ENCODE measurements at regions not wholly inside any gene's neighbourhood (a gene's known extent, or its start where the extent isn't known, plus 50 kb on each side); places are given as distances from the start of the nearest gene placed in this dataset.
"Not testable (repeated sequence)": the region's sequence is repeated elsewhere in the genome, so short reads cannot be mapped to it uniquely, and the experiment has no call there.

DNA sequence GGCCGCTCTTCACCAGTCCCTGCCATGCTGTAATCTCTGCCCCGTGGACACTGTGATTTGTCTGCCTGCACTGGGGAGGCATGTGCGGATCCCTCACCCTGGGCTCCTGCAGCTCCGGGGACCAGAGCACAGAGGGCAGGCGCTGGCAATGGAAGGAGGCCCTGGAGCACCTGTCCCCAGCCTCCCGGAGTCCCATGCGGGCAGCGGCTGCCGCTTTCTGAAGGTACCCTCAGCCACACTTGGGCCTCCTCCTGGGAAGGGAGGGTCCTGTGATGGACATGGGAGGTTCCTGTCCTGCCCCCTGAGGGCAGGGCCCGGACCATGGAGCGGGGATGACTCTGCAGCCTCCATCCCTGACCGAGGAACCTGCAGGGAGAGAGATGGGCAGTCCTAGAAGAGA lies 297.4 kb upstream of the SFSWAP start:
- 72 to 77% (median 76%) methylated on average over 10 to 12 of the region's 12 CpGs for WGBS, 3 donors
- intact Hi-C loops (cut with DNase I), result no loop called here
- no peak for ATAC-seq

DNA sequence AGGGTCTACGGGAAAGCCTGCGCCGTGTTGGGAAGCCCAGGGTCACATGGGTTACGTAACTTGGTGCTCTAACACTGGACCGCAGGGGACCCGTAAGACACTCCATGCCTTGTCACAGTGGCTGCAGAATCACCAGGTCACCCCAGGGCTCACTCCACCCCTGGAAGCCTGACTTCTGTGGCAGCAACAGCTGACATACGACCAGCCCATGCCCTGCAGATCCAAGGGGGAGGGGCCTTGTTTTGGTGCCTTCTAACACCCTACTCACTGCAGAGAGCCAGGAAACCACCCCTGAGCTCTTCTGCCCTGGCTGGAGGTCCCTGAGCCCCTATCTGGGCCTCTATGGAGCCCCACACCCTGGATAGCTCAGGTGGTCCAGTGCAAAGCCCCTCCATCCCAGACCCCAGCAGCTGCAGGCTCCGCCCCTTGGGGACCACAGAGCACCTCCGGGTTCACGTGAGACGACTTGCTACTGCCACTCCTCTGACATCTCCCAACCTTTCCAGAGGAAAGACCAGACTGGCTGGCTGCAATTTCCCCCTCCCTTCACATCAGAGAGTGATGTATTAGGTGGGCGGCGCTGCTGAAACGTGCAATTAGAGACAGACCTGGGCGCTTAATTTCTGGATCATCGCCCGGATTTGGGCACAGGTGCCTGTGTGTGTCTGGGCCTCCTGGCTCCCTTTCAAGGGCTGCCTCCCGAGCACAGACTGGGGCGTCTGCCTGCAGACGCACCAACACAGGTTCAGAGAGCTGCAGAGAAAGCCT lies 296.6 kb upstream of the SFSWAP start:
- DNase-seq; H3K4me1 ChIP-seq; H3K36me3 ChIP-seq (ENCODE audit: insufficient read depth in 1 of 2, low read depth in 1 of 2); H3K27ac ChIP-seq; intact Hi-C loops (cut with DNase I); H3K9me3 ChIP-seq; H3K4me3 ChIP-seq; ATAC-seq: not testable (repeated sequence)
- 34 to 46% (median 41%) methylated on average over 7 to 11 of the region's 20 CpGs for WGBS, 3 donors
- H3K27me3 ChIP-seq (ENCODE audit: insufficient read depth in 3 of 3, low read length in 2 of 3), result peaks cover 0 to 12% (median 0%) of the 10 kb centered on the region in 3 donors

More for the DNA sequence above, 297.4 kb upstream of the SFSWAP start:
- H3K4me1 ChIP-seq, result no peaks in the 10 kb centered on the region
- no peak overlapping the region for H3K27ac ChIP-seq
- no peak for DNase-seq
- no peak overlapping the region for H3K4me3 ChIP-seq
- H3K27me3 ChIP-seq (ENCODE audit: insufficient read depth in 3 of 3, low read length in 2 of 3), result peaks cover 0 to 12% (median 0%) of the 10 kb centered on the region in 3 donors
- H3K36me3 ChIP-seq (ENCODE audit: insufficient read depth in 1 of 2, low read depth in 1 of 2), result no peaks in the 10 kb centered on the region
- TF ChIP-seq, protein P1, sequence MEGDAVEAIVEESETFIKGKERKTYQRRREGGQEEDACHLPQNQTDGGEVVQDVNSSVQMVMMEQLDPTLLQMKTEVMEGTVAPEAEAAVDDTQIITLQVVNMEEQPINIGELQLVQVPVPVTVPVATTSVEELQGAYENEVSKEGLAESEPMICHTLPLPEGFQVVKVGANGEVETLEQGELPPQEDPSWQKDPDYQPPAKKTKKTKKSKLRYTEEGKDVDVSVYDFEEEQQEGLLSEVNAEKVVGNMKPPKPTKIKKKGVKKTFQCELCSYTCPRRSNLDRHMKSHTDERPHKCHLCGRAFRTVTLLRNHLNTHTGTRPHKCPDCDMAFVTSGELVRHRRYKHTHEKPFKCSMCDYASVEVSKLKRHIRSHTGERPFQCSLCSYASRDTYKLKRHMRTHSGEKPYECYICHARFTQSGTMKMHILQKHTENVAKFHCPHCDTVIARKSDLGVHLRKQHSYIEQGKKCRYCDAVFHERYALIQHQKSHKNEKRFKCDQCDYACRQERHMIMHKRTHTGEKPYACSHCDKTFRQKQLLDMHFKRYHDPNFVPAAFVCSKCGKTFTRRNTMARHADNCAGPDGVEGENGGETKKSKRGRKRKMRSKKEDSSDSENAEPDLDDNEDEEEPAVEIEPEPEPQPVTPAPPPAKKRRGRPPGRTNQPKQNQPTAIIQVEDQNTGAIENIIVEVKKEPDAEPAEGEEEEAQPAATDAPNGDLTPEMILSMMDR (IDR thresholded peaks at IDR 0.05), result no peak
- no peaks in the 10 kb centered on the region for H3K9me3 ChIP-seq

DNA sequence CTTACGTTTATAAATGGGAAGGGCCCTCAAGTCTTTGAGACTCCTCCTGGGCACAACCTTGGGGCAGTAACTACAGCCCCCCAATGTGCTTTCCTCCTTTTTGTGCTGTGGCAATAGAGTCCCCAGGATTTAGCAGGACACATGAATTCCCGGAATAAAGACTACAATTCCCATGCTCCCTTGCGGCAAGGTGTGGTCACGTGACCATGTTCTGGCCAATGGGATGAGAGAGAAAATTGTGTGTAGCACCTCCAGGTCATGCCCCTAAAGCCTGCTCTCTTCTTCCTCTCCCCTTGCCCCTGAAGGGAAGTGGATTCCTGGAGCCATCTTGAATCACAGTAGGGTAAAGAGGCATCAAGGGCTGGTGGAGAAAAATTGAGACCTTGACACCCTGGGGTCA lies 295.1 kb upstream of the SFSWAP start:
- H3K4me3 ChIP-seq, result no peak overlapping the region
- H3K27me3 ChIP-seq (ENCODE audit: insufficient read depth in 3 of 3, low read length in 2 of 3), result peaks cover 0 to 12% (median 0%) of the 10 kb centered on the region in 3 donors
- no peaks in the 10 kb centered on the region for H3K36me3 ChIP-seq (ENCODE audit: insufficient read depth in 1 of 2, low read depth in 1 of 2)
- TF ChIP-seq, protein P1 (IDR thresholded peaks at IDR 0.05), result no peak
- intact Hi-C loops (cut with DNase I), result no loop called here
- no peaks in the 10 kb centered on the region for H3K9me3 ChIP-seq
- 80 to 88% (median 83%) methylated on average over 4 of the region's 4 CpGs for WGBS, 3 donors
- ATAC-seq (no peak), DNase-seq (no peak)
- no peak overlapping the region for H3K27ac ChIP-seq
- no peaks in the 10 kb centered on the region for H3K4me1 ChIP-seq

DNA sequence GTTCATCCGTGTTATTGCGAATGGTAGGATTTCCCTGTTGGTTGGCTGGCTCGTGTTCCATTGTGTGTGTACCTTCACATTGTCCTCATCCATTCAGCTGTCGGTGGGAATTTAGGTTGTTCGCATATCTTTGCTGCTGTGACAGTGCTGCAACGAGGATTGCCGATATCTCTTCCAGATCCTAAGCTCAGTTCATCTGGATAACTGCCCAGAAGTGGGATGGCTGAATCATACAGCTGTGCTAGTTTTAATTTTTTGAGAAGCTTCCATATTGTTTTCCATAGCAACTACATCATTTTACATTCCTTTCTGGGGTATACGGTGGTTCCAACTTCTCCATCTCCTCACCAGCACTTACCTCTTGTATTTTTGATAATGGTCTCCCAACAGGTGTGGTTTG lies 292.8 kb upstream of the SFSWAP start:
- intact Hi-C loops (cut with DNase I), result no loop called here
- ATAC-seq, result no peak
- no peaks in the 10 kb centered on the region for H3K9me3 ChIP-seq
- no peak overlapping the region for H3K27ac ChIP-seq
- TF ChIP-seq, protein P1 (IDR thresholded peaks at IDR 0.05), result no peak
- peaks cover 0 to 4% (median 0%) of the 10 kb centered on the region in 3 donors for H3K27me3 ChIP-seq (ENCODE audit: insufficient read depth in 3 of 3, low read length in 2 of 3)
- no peaks in the 10 kb centered on the region for H3K36me3 ChIP-seq (ENCODE audit: insufficient read depth in 1 of 2, low read depth in 1 of 2)
- 55 to 62% (median 61%) methylated on average over 8 of the region's 8 CpGs for WGBS, 3 donors
- no peaks in the 10 kb centered on the region for H3K4me1 ChIP-seq
- H3K4me3 ChIP-seq, result no peak overlapping the region
- no peak for DNase-seq

DNA sequence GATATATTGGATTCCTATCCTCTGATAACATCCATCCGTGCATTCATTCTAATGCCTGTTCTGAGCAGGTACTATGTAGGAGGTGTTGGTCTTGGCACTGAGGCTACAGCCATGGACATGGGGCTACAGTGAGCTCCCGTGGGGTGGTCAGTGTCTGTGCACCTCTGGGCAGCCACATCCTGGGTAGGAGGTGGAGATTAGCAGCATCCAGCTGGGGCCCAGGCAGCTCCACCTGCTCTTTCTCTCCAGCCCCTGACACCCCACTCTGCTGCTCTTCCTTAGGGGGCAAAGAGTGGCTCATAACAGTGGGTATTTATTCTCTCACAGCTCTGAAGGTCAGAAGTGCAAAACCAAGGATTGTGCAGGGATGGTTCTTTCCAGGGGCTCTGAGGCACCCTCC lies 292.0 kb upstream of the SFSWAP start:
- no peak overlapping the region for H3K27ac ChIP-seq
- no peak overlapping the region for H3K4me3 ChIP-seq
- WGBS, 3 donors, result 75 to 90% (median 76%) methylated on average over 2 of the region's 2 CpGs
- H3K36me3 ChIP-seq (ENCODE audit: insufficient read depth in 1 of 2, low read depth in 1 of 2), result no peaks in the 10 kb centered on the region
- intact Hi-C loops (cut with DNase I), result no loop called here
- H3K4me1 ChIP-seq, result no peaks in the 10 kb centered on the region
- peaks cover 0 to 4% (median 0%) of the 10 kb centered on the region in 3 donors for H3K27me3 ChIP-seq (ENCODE audit: insufficient read depth in 3 of 3, low read length in 2 of 3)
- peaks cover 2% of the 10 kb centered on the region for H3K9me3 ChIP-seq
- no peak for DNase-seq
- ATAC-seq, result no peak
- TF ChIP-seq, protein P1 (IDR thresholded peaks at IDR 0.05), result no peak

Measured in psoas muscle (tissue), 7 donors.